Myocyte (in vitro differentiated cells): ENCODE measurements at regions not wholly inside any gene's neighbourhood (a gene's known extent, or its start where the extent isn't known, plus 50 kb on each side); places are given as distances from the start of the nearest gene placed in this dataset.

Experiments used
- DNase-seq: peaks from one replicate; pipeline ENCODE4 v3.0.0-alpha.2; 2012; ENCODE audit warnings: low read depth

DNA sequence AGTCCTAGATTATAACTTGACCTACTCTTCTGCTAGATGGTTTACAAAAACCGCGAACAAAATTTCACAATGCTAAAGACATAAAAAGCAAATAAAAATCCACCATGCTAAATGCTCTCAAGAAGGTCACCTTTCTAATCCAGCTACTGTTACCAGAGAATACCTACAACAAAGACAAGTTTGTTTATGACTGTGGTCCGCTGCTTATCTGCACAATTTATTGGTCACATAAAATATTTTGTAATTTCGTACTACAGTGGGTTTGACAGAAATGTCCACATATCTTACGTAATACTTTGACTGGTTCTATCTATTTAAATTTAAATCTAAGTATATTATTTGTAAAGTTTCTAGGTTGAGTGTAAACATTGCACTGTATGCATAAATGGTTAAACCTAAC is 257.6 kb upstream of the ZNF608 start:
- no peak for DNase-seq

DNA sequence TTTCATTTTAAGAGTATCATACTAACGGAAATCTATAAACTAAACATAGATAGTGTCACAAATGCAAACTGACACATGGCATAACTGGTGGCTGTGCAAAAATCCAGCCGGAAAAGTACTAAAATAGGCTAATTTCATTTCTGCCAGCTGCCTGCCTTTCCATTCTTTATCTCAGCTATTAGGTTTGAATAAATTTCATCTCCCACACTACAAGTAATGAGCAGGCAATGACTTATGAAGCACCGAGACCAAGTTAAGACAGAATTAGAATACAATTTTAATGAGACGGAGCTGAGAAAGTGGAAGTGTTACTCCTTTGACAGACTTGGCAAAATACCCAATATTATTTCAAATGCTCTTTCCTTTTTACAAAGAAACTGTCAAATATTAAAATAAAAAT is 258.8 kb upstream of the ZNF608 start:
- DNase-seq = no peak

DNA sequence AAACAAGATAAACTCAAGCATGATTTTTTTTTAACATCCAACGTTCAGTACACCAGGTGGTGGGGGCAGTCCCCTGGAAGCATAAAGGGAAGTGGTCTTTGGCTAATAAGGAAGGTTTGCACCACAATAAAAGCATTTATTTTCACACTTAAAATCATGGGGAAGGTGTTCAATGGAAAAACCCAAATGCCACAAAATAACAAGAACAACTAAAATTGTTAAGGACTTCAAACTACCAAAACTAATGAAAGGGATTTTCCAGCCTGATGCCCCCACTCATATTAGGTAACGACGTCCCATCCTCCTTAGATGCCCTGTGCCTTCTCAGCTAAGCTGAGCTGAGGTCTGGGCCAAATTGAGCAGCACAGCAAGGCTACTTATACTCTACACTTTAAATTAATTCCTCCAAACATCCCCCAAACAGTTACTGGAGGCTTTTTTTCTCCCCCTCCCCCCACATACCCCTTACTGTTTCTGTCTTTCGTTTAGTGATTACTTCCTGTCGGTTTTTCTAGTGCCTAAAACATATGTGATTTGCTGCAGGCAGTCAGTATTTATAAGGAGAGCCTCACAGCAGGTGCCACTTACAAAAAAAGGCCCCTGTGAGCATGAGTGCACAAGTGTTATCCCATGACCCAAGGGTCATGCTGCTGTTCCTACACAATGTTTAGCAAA is 259.7 kb upstream of the ZNF608 start:
- DNase-seq = no peak

DNA sequence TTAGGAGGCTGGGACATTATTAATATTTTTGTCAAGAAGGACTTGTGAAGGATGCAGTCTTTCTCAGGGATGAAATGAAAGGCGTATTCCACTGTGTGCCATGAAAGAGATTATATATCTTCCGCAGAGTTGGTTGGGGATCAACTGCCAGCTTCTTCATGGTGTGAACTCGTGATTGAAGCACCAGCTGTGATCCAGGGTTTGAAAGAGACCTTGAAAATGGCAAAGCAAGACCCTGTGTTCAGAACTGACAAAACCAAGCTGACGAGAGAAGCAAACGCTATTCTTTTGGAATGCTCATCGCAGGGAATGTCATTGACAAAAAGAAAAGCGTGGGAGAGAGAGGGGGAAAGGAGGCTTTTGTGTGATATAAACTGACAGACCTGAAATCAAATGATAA is 263.9 kb upstream of the ZNF608 start:
- DNase-seq = no peak

DNA sequence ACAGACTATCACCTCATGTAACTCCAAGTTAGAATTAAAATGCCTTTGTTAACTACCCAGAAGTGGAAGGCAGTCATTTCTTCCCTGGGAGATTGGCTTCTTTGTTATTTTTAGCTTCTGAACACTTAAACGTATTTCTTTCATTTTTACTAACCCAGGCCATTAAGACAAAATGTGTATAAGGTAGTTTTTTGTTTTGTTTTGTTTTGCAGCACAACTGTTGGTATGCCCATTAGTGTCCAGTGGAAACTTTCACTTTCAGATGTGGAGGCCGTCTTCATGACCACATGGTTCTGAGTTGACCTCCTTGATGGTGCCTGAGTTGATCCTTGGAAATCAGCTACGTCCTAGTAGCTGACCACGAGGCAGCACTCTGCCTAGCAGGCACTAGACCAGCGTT is 264.6 kb upstream of the ZNF608 start:
- DNase-seq = no peak

DNA sequence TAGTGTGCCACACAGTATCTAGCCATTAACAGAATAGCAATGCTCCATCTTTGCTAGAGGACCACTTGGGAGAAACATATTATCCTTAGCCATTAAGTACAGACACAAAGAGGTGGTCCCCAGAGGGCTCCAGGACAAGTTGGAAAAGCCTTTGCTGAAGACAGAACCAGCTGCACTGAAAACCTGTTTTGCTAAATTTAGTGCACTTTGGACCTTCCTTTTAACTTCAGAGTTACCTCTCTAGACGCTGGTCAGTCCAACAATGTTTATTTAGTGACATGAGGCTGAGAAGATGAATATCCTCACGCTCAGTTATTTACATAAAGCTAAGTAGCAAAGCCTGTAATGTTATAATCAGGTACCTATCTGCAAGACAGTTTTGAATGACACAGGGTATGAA is 265.0 kb upstream of the ZNF608 start:
- no peak for DNase-seq

DNA sequence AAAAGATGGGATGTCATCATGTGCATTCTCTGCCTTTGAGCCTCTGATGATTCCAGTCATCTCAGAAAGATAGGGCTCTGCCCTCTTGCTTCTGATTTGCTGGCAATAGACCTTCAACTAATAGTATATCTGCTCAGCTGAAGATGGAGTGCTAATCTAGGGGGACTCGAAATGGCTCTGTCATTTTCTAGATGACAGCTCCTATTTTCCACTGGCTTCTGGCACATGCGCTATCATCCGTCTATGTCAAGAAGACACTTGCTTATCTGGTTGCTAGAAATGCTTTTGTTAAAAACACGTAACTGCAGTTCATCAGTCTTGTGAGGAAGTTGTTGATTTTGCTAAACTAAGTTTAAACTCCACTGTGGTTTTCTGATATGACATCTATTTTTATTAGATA is 265.5 kb upstream of the ZNF608 start:
- no peak for DNase-seq

DNA sequence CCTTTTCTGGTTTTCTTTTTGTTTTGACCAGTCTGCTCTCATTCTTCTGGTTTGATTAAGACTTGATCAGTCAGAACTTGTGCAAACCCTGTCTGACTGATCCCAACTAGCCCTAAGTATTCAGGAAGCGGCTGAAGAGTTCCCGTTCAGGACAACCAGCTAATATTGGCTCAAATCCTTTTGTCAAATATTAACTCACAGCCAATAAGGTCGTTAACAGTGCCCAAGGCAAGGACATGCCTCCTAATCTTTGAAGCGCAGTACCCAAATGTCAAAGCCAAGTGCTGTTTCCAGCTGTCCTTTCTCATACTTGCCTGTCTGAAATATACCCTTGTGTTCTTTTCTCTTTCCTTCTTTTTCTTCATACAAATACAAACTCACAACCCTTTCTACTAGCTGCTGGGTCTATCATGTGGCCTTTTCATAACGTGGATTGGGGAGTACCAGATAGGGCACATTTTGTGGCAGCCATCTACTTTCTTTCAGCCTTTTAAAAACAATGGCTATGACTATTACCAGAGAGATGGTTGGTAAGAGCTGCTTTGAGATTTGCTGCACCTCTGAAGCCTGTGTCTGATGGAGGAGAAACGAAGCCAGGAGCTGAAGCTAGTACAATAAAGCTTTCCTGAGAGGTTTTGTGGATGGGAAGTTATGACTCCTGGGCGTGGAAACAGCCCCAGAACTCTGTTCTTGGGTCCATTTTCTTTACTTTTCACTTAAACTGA is 266.4 kb upstream of the ZNF608 start:
- no peak for DNase-seq

DNA sequence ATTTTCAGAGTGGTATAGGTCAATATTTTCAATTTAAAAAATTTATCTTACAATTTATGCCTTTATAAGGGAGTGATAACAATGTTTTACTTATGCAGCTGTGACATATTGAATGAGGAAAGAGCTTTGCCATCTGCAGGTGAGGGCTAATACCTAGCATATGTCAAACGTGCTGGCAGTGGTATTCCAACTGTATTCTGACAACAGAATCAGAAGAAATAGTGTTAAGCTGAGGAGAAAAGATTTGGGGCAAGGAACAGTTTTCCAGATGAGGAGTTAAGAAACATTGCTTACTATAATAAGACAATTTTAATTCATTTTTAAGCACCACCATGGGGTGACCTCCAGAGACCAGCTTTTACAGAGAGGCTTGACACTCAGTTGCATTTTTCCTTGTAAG is 267.8 kb upstream of the ZNF608 start:
- no peak for DNase-seq

DNA sequence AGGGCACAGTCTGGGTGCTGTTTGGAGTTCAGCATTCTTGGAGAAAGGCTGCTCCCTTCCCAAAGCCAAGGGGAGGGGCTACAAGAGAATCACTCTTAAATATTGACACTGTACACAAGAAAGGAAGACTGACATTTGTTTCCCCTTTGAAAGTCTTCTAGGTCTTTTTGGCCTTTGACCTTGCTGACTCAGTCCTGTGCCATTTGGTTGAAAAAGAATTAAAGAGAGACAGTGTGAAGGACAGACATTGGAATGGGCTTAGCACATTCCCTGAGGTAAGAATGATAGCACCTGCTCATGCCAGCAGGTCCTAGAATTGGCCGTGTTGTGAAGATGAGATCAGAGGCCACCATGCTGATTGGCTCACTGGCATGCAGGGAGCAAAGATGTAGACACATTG is 271.4 kb upstream of the ZNF608 start:
- no peak for DNase-seq

DNA sequence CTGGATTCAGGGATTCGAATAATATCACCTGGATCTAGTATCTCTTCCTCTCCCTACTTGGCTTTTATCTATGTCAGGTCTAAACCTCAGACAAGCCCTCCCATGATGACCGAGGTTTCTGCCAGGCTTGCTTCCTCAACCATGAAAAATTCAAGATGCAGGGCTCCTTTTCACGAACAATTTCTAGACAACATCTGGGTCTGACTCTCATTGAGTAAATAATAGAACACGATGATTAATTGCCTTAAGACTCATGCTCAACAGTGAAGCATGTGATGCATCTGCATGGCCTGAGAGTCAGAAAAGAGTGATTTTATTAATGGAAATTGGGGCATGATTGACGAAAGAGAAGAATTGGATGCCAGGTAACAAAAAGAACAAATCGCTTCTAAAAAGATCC is 277.2 kb upstream of the ZNF608 start:
- DNase-seq = no peak

DNA sequence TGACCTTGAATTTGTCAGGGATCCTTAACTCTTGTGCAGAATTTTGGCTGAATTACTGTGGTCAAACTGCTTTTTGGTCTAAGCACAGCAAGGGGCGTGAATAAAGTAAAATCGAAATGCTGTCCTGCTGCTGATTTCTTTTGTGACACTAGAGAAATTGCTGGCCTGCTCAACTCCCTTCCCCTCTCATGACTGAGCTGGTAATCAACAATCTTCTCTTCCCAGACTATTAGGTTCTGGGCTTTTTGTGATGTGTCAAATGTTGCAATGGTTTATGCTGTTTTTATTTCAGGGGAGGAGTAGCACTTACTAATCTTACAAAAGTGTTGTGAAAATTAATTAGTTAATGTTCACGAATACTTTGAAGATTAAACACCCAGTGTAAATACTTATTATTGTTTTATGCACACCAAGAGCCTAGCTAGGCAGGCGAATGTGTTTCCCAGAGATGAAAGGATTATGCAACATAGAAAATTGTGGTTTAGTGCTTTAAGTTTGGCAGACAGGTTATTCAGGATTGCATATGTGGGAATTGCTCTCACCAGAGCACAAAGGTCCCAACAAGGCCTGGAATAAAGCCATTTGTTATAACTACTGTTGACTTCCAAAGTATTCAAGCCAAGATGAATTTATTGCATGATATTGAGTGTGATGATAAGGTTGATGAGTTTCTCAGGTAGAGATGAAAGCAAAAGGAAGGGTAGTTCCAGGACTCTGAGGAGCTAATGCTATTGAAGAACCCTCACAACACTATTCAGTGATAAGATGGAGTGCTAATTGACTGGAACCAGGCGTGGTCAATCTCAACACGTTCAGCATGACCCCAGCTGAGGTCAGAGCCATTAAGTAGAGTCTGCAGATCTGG is 280.7 kb upstream of the ZNF608 start:
- no peak for DNase-seq

DNA sequence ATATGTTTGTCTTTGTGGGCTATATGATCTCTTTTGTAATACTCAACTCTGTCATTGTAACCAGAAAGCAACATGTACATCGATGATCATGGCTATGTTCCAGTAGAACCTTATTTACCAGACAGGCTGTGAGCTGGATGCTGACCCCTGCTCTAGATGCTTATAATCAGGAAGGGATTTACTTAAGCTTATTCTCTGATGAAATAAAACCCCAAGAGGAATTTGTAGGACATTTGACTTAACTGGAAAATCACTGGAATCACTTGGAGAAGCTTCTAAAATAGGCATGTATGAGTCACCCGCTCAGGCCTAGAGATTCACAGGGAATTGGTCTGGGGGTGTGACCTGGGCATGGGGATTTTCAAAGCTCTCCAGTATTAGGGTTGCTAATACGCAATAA is 285.8 kb upstream of the ZNF608 start:
- DNase-seq = peak; percentile 53

DNA sequence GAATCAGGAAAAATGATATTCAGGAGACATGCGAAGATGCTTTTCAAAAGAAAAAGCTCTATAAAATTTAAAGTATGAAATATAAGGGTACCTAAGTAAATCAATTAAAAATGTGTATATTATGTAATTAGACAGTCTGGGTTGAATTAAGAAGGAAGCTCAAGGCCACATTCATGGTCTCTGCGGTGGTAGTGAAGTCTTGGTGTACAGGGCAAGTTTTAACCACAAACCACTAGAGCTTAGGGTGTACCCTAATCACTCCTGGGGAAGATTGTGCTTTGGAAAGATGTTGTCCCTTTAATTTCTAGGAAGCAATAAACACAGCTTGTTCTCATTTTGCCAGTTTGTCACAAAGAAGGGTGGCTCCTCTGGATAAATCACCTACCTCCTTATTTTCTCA is 287.2 kb upstream of the ZNF608 start:
- DNase-seq = no peak

DNA sequence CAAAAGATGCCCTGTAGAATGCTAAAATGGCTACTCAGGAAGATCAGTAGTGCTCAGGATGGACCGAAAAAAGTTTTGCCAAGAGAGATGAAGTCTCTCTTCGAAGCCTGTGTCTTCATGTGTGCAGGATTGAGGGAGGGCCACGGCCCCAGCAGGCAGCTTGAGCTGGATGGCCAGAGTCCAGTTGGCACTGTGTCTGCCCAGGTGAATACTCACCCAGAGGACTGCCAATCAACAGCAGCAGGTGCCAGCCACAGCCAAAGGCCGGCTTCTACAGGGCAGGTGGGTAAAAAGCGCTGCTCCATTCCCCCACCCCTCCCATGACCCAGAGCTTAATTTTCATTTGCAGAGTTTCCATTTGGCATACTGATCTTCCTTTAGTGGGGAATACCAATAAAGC is 287.9 kb upstream of the ZNF608 start:
- DNase-seq = no peak

DNA sequence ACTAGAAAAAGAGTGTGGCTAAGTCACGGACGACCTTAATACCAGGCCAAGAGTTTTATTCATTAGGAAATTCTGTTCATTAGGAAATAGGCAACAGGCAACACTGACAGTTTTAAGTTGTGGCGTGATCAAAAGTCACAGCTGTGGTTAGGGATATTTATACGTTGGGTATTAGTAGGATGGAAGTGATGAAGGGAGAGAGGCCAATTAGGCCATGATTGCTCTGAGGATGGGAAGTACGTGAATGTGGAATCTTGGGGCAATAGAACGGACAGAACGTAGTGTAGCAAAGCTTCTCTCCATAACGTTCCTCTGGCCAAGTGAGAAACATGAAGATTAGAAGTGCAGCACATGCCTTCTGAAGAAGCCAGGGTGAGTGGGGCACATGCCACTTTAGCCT is 290.1 kb upstream of the ZNF608 start:
- no peak for DNase-seq

DNA sequence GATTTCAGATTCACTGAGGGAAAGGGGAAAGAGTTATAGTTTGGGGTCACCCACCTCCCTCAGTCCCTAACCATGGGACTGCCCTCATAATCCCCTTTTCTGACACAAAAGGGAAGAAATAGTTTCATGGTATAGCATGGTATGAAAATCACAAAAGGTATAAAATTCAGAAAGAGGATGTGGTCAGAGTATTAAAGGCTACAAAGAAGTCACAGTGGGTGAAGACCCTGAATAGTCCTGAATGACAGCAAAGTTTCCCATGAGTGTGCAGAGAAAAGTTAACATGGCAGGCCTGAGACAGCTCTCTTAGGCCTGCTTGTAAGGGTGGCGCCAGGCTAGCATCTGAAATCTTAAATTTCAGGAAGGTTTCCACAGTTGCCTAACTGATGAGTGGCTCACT is 290.6 kb upstream of the ZNF608 start:
- no peak for DNase-seq

DNA sequence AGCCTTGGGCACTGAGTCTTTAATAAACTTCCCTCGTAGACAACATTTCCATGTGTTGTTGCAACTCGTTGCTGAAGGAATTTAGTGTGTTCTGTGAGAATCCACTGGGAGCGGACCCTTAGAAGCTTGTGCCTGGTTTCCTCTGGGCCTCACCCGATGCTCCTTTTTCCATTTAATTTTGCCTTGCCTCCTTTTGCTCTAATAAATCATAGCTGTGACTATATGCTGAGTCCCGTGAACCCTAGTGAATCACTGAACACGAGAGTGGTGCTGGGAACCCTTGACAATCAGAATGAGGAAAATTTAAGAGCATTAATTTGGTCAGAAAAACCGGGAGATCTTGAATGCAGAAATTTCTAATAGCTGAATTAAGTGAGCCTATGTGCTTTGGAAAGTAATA is 291.1 kb upstream of the ZNF608 start:
- no peak for DNase-seq

DNA sequence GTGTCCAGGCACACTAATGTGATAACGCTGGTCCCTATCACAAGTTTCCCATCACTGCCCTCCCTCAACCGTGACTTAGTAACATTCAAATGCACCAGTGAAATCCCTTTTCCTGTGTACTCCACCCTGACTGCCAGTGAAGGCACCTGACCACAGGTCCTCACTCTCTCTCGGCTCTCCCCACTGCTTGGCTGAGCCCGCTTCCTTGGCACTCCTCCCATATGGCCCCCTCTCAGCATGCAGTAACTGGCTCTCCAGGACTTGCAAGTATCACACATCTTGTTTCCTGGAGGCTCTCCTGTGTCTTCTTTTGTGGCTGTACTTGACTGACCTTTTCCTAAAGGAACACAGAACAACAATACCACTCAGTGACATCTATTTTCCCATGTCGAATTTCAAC is 292.0 kb upstream of the ZNF608 start:
- no peak for DNase-seq

DNA sequence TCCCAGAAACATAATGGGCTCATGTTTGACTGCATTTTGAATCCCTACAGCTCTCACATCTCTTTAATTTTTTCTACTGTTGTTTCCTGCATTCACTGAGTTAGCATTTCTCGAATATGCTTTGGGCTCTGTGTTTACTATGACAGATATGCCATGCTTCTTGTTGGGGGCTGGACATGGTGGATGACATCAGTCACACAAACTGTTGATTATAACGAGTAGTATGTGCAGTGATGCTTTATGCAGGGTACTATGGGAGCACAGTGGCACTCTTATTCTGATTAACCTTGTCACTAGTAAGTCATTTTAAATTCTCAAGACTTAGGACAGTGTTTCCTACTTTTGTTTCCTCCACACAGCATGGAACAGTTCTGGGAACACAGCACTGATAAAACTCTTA is 295.4 kb upstream of the ZNF608 start:
- DNase-seq = no peak

DNA sequence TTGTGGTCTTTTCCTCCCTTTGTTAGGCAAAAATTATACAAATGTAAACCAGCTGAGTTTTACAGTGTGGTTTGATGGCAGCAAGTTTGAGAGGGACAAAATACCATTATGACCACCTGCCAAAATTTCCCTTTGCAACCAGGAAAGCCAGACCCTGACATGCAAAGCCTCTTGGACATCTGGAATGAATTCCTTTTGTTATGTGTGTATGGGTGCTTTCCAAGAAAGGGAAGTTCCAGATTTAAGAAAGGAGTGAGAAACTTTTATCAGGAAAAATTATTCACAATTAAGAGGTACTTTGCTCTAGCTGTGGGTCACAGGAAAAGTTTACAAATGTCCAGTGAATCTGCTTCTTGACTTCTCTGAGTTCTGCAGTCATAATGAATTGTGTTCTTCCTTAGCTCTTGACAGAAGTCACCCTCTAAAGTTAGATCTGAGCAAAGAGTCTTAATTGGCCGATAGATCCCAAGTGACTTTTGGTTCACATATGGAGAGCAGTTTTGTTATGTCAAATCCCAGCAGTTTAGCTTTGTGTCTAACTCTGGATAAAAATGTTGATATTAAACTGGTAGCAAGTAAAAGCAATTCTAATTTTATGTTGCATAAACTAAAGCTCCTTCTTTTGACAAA is 295.9 kb upstream of the ZNF608 start:
- DNase-seq = peak; percentile 65
